Esophagus squamous epithelium (tissue), 5 donors: ENCODE measurements at regions not wholly inside any gene's neighbourhood (a gene's known extent, or its start where the extent isn't known, plus 50 kb on each side); places are given as distances from the start of the nearest gene placed in this dataset.
"Not testable (repeated sequence)": the region's sequence is repeated elsewhere in the genome, so short reads cannot be mapped to it uniquely, and the experiment has no call there.

Experiments
- DNase-seq: peaks from one replicate; lab custom pipeline; 2025; lab: John Stamatoyannopoulos, UW
- H3K27ac ChIP-seq, 4 donors: fragments of 200-600 bp; sonication (generic); one replicate each; pipeline ENCODE4 v1.5.1; 2016 to 2019; ENCODE audit warnings: mild to moderate bottlenecking in 1 of 4
- H3K27me3 ChIP-seq, 4 donors: fragments of 200-600 bp; sonication (generic); 1 replicate in 3 of 4; 2 replicates in 1 of 4; pipeline versions ENCODE4 v1.5.1 to v1.6.0; 2017 to 2021; ENCODE audit warnings: antibody characterized with exemption in 1 of 4
- H3K36me3 ChIP-seq, 3 donors: fragments of 200-600 bp; sonication (generic); one replicate each; pipeline ENCODE4 v1.5.1; 2016 to 2019
- H3K4me1 ChIP-seq, 3 donors: fragments of 200-600 bp; sonication (generic); one replicate each; pipeline ENCODE4 v1.5.1; 2017 to 2019
- H3K4me3 ChIP-seq, 4 donors: fragments of 200-600 bp; sonication (generic); 1 replicate in 3 of 4; 2 replicates in 1 of 4; pipeline ENCODE4 v1.5.1; 2016 to 2019; ENCODE audit warnings: mild to moderate bottlenecking in 2 of 4, moderate library complexity in 1 of 4
- H3K9me3 ChIP-seq, 3 donors: fragments of 200-600 bp; sonication (generic); one replicate each; pipeline ENCODE4 v1.5.1; 2016 to 2019
- CTCF ChIP-seq, 6 experiments: fragments of 450-650 bp in 4 of 6; fragments of 200-600 bp in 2 of 6; sonication (generic) in 2 of 6; IDR thresholded peaks; one replicate each; pipeline ENCODE4 v1.5.1; 2016 to 2019; ENCODE audit warnings: antibody characterized with exemption in 6 of 6, mild to moderate bottlenecking in 4 of 6, moderate library complexity in 4 of 6
- POLR2A ChIP-seq, 4 donors: fragments of 450-650 bp; IDR thresholded peaks; one replicate each; pipeline ENCODE4 v1.6.1; 2017; ENCODE audit warnings: antibody characterized with exemption in 4 of 4, mild to moderate bottlenecking in 4 of 4, moderate library complexity in 3 of 4
- WGBS, 2 donors: methylation state at CpG; one replicate each; pipeline ENCODE4 v1.1.5; 2018; 5-methylcytosine and 5-hydroxymethylcytosine counted together
- intact Hi-C: fragments of 100-400 bp; cut with DNase I; formaldehyde crosslinking; loops from one replicate; pipeline ENCODE4 v1.15.0; 2022
- donor health status: DM: yes; HTN: yes; CAD: no.

GRCh38 chr13:22800526-22801401 lies 380.0 kb upstream of the SGCG start:
- Histone ChIP-seq H3K9me3 (no peaks in the 10 kb centered on the region), H3K4me3 (no peak overlapping the region), H3K36me3 (no peaks in the 10 kb centered on the region), H3K27ac (no peak overlapping the region), H3K27me3 (peaks cover 0 to 19% (median 0%) of the 10 kb centered on the region in 4 donors), H3K4me1 (no peaks in the 10 kb centered on the region)
- TF ChIP-seq POLR2A (IDR thresholded peaks at IDR 0.05) (no peak), CTCF (IDR thresholded peaks at IDR 0.05) (no peak)
- intact Hi-C loops: no loop called here
- DNase-seq: no peak
- WGBS, 2 donors: 56 to 63% methylated on average over 5 of the region's 5 CpGs

DNA sequence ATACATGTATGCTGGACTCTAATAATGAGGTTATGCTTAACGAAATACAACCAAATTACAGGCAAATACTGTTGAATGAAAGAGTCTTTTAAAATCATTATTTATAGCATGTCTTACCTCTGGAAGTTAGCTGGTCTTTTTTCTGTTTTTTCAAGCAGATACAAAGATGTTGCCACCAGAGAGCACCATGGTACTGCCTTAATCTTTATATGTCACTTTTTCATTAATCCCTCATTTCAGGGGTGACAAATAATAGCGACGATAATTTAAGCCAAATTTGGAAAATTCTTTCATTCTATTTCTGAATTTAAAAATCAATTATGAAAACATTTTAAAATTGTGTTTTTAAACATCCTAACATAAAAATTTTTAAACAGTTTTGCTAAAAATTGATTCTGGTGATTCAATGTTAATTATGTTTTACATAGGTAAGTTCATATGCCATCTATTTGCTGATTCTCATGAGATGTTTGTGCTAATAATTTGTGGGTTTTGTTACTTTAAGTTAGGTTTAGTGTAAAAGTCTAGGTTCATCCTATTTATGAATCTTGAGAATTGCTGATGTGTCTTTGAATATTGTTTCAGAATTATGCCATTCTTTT lies 379.3 kb upstream of the SGCG start:
- intact Hi-C loops: no loop called here
- TF ChIP-seq POLR2A (IDR thresholded peaks at IDR 0.05) (no peak), CTCF (IDR thresholded peaks at IDR 0.05) (peak in 3 of 6 experiments; percentile 14 to 43 (median 35))
- no peak for DNase-seq
- no peaks in the 10 kb centered on the region for H3K4me1 ChIP-seq
- H3K36me3 ChIP-seq: no peaks in the 10 kb centered on the region
- peaks cover 0 to 19% (median 0%) of the 10 kb centered on the region in 4 donors for H3K27me3 ChIP-seq
- H3K4me3 ChIP-seq: no peak overlapping the region
- H3K27ac ChIP-seq: no peak overlapping the region
- no peaks in the 10 kb centered on the region for H3K9me3 ChIP-seq
- 18 to 31% methylated on average over 3 of the region's 3 CpGs for WGBS, 2 donors

- peaks cover 0 to 19% (median 0%) of the 10 kb centered on the region in 3 donors for H3K4me1 ChIP-seq
- H3K36me3 ChIP-seq: no peaks in the 10 kb centered on the region
- H3K4me3 ChIP-seq: no peak overlapping the region
- intact Hi-C loops: no loop called here
- no peaks in the 10 kb centered on the region for H3K9me3 ChIP-seq
- H3K27me3 ChIP-seq: peaks cover 0 to 7% (median 0%) of the 10 kb centered on the region in 4 donors
- TF ChIP-seq CTCF (IDR thresholded peaks at IDR 0.05) (no peak), POLR2A (IDR thresholded peaks at IDR 0.05) (no peak)
- DNase-seq: no peak
- H3K27ac ChIP-seq: no peak overlapping the region
- 30 to 39% methylated on average over 3 of the region's 3 CpGs for WGBS, 2 donors
Observed at GRCh38 chr13:22812793-22813192, 368.0 kb upstream of the SGCG start.

DNA sequence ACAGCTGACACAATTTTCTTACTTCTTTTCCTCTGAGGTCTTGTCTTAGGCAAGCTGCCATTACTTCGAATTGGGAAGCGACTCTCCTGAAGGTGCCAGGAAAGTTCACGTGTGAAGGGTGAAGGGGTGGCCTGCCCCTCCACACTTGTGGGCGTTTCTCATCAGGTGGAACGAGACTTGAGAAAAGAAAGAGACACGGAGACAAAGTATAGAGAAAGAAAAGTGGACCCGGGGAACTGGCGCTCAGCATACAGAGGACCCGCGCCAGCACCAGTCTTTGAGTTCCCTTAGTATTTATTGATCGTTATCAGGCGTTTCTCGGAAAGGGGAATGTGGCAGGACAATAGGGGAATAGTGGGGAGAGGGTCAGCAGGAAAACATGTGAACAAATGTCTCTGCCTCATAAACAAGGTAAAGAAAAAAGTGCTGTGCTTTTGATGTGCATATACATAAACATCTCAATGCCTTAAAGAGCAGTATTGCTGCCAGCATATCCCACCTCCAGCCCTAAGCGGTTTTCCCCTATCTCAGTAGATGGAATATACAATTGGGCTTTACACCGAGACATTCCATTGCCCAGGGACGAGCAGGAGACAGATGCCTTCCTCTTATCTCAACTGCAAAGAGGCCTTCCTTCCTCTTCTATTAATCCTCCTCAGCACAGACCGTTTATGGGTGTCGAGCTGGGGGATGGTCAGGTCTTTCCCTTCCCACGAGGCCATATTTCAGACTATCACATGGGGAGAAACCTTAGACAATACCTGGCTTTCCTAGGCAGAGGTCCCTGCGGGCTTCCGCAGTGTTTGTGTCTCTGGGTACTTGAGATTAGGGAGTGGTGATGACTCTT lies 367.0 kb upstream of the SGCG start:
- H3K27ac ChIP-seq, H3K36me3 ChIP-seq, H3K9me3 ChIP-seq, H3K4me3 ChIP-seq, H3K27me3 ChIP-seq, DNase-seq, intact Hi-C loops: not testable (repeated sequence)
- H3K4me1 ChIP-seq: peaks cover 0 to 19% (median 0%) of the 10 kb centered on the region in 3 donors
- 50 to 59% methylated on average over 17 to 18 of the region's 21 CpGs for WGBS, 2 donors

GRCh38 chr13:22814433-22814832 lies 366.3 kb upstream of the SGCG start:
- H3K4me1 ChIP-seq: peaks cover 0 to 19% (median 0%) of the 10 kb centered on the region in 3 donors
- DNase-seq, H3K9me3 ChIP-seq, H3K27ac ChIP-seq, H3K4me3 ChIP-seq, H3K27me3 ChIP-seq, intact Hi-C loops, H3K36me3 ChIP-seq: not testable (repeated sequence)
- WGBS, 2 donors: 55 to 80% methylated on average over 7 to 8 of the region's 8 CpGs
